ENCODE measurements at regions not wholly inside any gene's neighbourhood (a gene's known extent, or its start where the extent isn't known, plus 50 kb on each side); places are given as distances from the start of the nearest gene placed in this dataset.

DNA sequence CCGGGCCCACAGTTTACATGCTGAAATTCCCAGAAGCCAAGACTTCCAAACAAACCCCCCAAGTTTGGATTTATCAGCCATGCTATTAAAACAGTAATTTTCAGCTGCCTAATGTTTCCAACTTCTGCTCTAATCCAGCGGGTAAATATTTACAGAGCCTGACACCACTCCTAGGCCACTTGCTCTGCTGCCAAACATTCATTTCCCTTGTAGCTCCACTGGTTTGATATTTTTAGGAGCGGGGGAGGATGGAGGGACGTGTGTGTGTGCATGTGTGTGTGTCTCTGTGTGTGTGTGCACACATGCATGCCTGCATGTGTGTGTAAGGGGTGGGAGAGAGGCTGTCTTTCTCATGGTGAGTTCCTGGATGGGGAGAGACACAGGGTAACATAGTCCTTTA is 115.7 kb upstream of the PJA1 start:
- Histone ChIP-seq H3K36me3 (ENCODE audit: control insufficient read depth, insufficient read depth, low read length) (no peaks in the 10 kb centered on the region), H3K27me3 (ENCODE audit: control insufficient read depth, insufficient read depth, low read length) (no peaks in the 10 kb centered on the region), H3K4me3 (ENCODE audit: low read depth in 2 of 2, low read length in 2 of 2) (no peak overlapping the region), H3K4me1 (ENCODE audit: control insufficient read depth, insufficient read depth, low read length) (no peaks in the 10 kb centered on the region), H3K9me3 (ENCODE audit: control insufficient read depth, insufficient read depth, low read depth, low read length) (no peaks in the 10 kb centered on the region), H3K27ac (ENCODE audit: low read length) (no peak overlapping the region)
- BruUV-seq (replicated peaks): no TSS peak
- ATAC-seq: no peak
- POLR2A ChIA-PET: no interaction called here
- in situ Hi-C loops (cut with HindIII; ENCODE audit: low pct_unique_long_range_greater_than_20kb, low sequenced_read_pairs): no loop called here
- no peak for DNase-seq (ENCODE audit: low read depth, low spot score)
- CTCF ChIA-PET: no interaction called here
- intact Hi-C loops (cut with micrococcal nuclease; ENCODE audit: unreplicated experiment): loop anchor here (10.0 kb wide), 1 partner anchor 56 kb away; no protein-coding TSS in a partner anchor
- TF ChIP-seq, protein P1, sequence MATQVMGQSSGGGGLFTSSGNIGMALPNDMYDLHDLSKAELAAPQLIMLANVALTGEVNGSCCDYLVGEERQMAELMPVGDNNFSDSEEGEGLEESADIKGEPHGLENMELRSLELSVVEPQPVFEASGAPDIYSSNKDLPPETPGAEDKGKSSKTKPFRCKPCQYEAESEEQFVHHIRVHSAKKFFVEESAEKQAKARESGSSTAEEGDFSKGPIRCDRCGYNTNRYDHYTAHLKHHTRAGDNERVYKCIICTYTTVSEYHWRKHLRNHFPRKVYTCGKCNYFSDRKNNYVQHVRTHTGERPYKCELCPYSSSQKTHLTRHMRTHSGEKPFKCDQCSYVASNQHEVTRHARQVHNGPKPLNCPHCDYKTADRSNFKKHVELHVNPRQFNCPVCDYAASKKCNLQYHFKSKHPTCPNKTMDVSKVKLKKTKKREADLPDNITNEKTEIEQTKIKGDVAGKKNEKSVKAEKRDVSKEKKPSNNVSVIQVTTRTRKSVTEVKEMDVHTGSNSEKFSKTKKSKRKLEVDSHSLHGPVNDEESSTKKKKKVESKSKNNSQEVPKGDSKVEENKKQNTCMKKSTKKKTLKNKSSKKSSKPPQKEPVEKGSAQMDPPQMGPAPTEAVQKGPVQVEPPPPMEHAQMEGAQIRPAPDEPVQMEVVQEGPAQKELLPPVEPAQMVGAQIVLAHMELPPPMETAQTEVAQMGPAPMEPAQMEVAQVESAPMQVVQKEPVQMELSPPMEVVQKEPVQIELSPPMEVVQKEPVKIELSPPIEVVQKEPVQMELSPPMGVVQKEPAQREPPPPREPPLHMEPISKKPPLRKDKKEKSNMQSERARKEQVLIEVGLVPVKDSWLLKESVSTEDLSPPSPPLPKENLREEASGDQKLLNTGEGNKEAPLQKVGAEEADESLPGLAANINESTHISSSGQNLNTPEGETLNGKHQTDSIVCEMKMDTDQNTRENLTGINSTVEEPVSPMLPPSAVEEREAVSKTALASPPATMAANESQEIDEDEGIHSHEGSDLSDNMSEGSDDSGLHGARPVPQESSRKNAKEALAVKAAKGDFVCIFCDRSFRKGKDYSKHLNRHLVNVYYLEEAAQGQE (IDR thresholded peaks at IDR 0.05; ENCODE audit: insufficient read depth in 1 of 2, low read depth in 2 of 2, low read length in 1 of 2): no peak
- TF ChIP-seq, protein P2, sequence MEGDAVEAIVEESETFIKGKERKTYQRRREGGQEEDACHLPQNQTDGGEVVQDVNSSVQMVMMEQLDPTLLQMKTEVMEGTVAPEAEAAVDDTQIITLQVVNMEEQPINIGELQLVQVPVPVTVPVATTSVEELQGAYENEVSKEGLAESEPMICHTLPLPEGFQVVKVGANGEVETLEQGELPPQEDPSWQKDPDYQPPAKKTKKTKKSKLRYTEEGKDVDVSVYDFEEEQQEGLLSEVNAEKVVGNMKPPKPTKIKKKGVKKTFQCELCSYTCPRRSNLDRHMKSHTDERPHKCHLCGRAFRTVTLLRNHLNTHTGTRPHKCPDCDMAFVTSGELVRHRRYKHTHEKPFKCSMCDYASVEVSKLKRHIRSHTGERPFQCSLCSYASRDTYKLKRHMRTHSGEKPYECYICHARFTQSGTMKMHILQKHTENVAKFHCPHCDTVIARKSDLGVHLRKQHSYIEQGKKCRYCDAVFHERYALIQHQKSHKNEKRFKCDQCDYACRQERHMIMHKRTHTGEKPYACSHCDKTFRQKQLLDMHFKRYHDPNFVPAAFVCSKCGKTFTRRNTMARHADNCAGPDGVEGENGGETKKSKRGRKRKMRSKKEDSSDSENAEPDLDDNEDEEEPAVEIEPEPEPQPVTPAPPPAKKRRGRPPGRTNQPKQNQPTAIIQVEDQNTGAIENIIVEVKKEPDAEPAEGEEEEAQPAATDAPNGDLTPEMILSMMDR (IDR thresholded peaks at IDR 0.05): no peak
- TF ChIP-seq TCF7L2 (IDR thresholded peaks at IDR 0.05; ENCODE audit: low read depth, low read length): no peak
- TF ChIP-seq POLR2AphosphoS5 (IDR thresholded peaks at IDR 0.05; ENCODE audit: low read depth, low read length): no peak
- TF ChIP-seq SIN3A (IDR thresholded peaks at IDR 0.05; ENCODE audit: borderline replicate concordance, insufficient read depth, low read depth, low read length): no peak

DNA sequence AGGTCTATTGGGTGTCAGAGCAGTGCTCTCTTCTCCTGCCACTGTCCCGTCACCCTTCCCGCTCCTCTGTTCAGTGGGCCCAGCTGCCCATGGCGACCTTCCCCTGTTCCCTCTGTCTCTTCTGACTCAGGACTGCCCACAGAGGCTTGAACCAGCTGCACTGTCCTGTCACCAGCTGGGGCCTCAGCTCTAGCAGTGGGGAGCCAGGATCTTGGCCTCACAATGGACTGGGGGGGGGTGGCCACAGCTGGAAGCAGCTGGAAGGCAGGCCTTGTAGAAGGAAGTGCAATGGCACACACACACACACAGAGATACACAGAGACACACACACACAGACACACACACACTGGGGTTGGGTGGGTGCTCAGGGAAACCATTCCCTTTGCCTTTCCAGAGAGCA is 114.0 kb upstream of the PJA1 start:
- no peaks in the 10 kb centered on the region for H3K9me3 ChIP-seq (ENCODE audit: control insufficient read depth, insufficient read depth, low read depth, low read length)
- H3K27ac ChIP-seq (ENCODE audit: low read length): no peak overlapping the region
- no peaks in the 10 kb centered on the region for H3K4me1 ChIP-seq (ENCODE audit: control insufficient read depth, insufficient read depth, low read length)
- DNase-seq (ENCODE audit: low read depth, low spot score) (no peak), ATAC-seq (no peak)
- CTCF ChIA-PET: no interaction called here
- POLR2A ChIA-PET: no interaction called here
- H3K27me3 ChIP-seq (ENCODE audit: control insufficient read depth, insufficient read depth, low read length): no peaks in the 10 kb centered on the region
- BruUV-seq (replicated peaks): no TSS peak
- no peak overlapping the region for H3K4me3 ChIP-seq (ENCODE audit: low read depth in 2 of 2, low read length in 2 of 2)
- intact Hi-C loops (cut with micrococcal nuclease; ENCODE audit: unreplicated experiment) (no loop called here), in situ Hi-C loops (cut with HindIII; ENCODE audit: low pct_unique_long_range_greater_than_20kb, low sequenced_read_pairs) (no loop called here)
- H3K36me3 ChIP-seq (ENCODE audit: control insufficient read depth, insufficient read depth, low read length): no peaks in the 10 kb centered on the region
- TF ChIP-seq, protein P1 (IDR thresholded peaks at IDR 0.05; ENCODE audit: insufficient read depth in 1 of 2, low read depth in 2 of 2, low read length in 1 of 2): no peak
- TF ChIP-seq SIN3A (IDR thresholded peaks at IDR 0.05; ENCODE audit: borderline replicate concordance, insufficient read depth, low read depth, low read length): no peak
- TF ChIP-seq, protein P2 (IDR thresholded peaks at IDR 0.05): no peak
- no peak for TF ChIP-seq POLR2AphosphoS5 (IDR thresholded peaks at IDR 0.05; ENCODE audit: low read depth, low read length)
- TF ChIP-seq TCF7L2 (IDR thresholded peaks at IDR 0.05; ENCODE audit: low read depth, low read length): no peak
